ENCODE measurements at regions not wholly inside any gene's neighbourhood (a gene's known extent, or its start where the extent isn't known, plus 50 kb on each side); places are given as distances from the start of the nearest gene placed in this dataset.

DNA sequence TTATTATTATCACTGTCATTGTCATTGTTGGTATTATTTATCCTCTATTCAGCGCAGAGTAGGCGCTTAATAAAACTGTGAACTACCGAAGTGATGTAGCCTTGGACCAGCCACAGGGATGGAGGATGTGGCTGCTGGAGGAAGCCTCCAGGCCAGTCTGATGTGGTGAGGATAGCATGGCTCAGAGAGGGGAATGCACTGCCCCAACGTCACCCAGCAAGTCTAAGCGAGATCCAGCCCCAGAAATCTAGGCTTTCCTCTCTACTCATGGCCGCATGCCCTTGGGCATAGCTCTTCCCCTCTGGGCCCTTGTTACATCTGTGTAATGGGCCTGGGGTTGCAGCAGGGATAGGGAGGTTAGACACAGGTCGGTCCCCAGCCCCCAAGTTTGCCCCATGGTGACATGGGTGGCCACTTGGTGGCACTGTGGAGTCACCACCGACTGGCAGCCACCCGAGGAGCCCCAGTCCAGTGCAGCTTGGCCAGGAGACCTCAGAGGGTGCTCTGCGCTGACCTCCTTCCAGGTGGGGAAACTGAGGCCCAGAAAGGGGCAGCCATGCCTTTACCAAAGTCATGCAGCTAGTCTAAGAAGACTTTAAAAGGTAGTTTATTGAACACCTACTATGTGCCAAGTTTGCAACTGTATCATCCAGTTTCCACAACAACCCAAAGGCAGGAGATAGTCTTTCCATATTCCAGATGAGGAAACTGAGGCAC is 395.7 kb downstream of the MN1 start:
- DNase-seq = peak; percentile 36

DNA sequence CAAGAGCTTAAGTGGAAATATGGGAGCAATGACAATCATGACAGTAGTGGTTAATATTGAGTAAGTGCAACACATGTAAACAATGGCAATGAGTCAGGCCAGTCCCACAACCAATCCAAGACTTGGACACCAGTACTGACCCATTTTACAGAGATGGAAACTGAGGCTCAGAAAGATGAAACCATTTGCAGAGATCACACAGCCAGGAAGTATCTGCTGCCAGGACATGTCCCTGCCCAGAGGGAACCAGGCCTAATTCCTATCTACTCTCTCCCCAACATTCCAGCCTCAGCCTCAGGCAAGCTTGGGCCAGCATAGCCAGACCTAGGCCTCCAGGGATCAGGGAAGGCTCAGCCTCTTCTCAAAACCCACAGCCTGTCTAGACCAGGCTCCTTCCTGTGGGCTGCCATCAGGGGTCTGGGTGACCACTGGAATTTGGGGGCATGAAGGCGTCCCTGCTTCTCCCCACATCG is 395.1 kb downstream of the MN1 start:
- no peak for DNase-seq

DNA sequence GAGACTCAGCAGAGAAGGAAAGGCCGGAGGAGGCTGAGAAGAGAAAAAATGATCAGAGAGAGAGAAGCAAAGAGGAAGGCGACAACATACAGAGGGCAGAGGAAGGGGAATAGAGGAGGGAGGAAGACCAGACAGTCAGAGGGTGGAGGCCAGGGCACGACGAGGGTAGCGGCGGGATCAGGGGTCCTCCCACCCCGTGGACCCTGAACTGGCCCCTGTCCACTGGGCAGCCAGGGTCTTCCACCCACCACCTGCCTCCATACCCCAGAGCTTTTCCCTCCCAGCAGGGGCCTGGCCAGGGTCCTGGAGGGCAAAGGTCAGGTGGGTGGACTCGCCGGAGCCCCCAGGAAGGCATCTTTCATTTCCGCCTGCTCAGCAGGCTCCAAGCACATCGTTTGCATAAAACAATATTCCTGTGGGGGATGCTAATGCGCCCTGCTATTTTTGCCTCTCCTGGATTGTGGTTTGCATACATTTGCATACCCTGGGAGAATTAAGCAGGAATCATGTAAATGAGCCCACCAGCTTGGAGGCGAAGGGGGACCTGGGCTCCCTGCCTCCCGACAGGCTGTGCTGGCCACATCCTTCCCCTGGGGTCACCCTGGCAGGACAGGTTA is 394.1 kb downstream of the MN1 start:
- DNase-seq = no peak

DNA sequence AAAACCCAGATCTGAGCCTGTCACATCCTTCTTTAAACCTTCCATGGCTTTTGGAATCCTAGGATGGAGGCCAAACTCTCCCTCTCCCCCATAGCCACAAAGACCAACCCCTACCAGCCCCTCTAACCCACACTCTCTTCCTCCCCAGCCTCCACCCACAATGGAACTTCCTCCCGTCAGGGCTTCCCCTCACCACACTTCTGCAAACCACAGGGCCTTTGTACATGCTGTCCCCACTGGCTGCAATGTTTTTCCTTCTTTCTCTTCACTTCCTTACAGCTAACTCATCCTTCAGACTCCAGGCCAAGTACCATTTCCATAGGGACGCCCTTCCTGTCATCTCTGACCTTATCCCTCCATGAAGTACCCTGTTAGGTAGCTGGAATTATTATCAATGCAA is 393.5 kb downstream of the MN1 start:
- DNase-seq = no peak

DNA sequence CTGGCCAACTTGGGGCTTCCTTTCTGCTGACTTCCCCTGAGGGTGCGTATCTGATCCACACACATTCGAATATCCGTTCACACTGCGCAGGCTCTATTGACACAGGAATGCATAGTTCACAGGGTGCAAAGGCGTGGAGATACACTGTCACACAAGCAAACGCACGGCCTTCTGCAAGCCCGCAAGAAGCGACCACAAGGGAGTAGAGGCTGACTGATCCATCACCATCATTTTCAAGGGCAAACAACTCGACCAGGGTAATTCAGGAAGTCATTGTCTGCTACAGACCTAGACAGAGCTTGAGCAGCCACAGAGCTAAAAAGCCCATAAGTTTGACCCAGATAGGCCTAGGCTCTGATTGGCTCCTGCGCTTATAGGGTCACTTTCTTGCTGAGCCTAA is 392.3 kb downstream of the MN1 start:
- peak; percentile 4 for DNase-seq

GRCh38 chr22:27412866-27413445 is 388.6 kb downstream of the MN1 start:
- DNase-seq = no peak

- no peak for DNase-seq
Observed at GRCh38 chr22:27413702-27414101, 387.9 kb downstream of the MN1 start.

- peak; percentile 53 for DNase-seq
Observed at GRCh38 chr22:27416511-27417420, 384.8 kb downstream of the MN1 start.

- DNase-seq = no peak
Observed at GRCh38 chr22:27417421-27417814, 384.1 kb downstream of the MN1 start.

DNA sequence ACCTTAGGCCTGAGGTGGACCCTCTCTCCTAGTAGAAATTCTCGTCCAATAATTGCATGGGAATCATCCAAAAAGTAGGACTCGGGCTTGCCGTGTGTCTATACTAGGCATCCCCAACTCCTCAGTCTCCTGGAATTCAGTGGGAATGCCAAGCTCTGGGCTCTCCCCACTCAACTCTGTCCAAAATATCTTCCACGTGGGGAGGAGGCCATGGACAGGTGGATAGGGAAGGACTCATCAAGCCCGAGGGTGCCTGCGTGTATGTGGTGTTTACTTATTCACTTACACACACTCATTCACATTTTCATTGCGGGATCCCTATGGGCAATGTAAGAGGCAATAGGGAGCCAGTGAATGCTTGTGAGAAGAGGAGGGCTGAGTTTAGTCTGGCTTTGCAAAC is 383.3 kb downstream of the MN1 start:
- no peak for DNase-seq

DNA sequence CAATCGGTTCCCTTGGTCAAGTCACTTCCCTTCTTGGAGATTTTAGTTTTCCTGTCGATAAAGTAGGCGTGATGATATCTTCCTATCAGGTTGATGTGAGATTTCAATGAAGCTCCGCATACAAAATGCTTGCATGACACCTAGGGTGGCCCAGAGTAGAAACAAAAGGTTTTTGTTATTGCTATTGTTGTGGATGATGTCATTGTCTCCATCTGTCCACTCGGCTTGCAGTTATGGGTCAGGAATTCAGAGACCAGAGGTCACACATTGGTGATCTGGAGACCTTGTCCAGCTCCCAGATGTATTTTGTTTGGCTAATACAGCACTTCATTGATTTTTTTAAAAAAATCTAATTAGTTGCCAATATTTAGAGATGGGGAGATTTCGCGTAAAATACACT is 382.1 kb downstream of the MN1 start:
- no peak for DNase-seq

DNA sequence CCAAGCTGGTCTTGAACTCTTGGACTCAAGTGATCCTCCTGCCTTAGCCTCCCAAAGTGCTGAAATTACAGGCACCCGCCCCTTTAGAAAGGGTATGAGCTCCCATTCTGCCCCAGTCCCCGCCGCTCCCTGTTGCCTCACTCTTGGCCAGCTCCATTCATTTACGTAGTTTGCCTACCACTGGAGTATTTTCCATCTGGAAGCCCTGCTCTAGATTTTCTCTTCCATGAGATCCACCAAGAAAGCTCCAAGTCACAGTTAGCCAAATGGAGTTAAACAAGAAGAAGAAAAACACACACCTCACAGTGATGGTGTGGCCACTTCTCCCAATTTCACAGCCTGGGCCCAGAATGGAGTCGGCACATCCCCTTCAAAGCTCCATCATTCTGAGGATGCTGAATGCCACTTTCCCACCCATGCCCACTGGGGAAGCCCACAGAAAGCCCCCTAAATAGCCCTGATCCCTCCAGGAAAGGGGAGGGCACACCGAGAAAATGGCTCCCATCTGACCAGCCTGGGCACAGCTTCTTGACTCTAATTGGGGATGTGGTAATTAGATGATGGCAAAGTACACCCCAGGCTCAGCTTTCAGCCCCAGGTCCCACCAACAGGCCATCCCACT is 381.2 kb downstream of the MN1 start:
- DNase-seq = no peak

- DNase-seq = no peak
Observed at GRCh38 chr22:27420817-27421361, 380.7 kb downstream of the MN1 start.

- DNase-seq = no peak
Observed at GRCh38 chr22:27422442-27422841, 379.1 kb downstream of the MN1 start.

- no peak for DNase-seq
Observed at GRCh38 chr22:27424319-27424718, 377.2 kb downstream of the MN1 start.

- no peak for DNase-seq
Observed at GRCh38 chr22:27429476-27429875, 372.1 kb downstream of the MN1 start.

DNA sequence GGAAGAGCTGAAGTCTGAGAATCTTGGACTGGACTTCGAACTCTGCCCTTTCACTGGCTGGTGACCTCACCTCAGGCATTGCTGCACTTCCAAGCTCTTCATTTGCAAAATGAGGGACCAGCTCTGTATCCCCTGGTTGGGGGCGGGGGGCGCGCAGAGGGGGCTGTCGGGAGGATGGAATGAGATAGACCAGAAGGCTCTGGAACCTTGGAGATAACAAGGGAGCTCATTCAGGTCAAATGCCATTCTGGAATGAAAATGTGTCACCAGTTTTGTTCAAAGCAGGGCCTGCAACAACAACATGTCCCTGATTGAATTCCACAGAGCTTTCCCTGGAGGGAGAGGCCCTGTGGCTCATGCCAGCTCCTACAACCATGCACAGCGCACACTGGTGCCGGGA is 370.5 kb downstream of the MN1 start:
- no peak for DNase-seq

- no peak for DNase-seq
Observed at GRCh38 chr22:27431896-27432295, 369.7 kb downstream of the MN1 start.

DNA sequence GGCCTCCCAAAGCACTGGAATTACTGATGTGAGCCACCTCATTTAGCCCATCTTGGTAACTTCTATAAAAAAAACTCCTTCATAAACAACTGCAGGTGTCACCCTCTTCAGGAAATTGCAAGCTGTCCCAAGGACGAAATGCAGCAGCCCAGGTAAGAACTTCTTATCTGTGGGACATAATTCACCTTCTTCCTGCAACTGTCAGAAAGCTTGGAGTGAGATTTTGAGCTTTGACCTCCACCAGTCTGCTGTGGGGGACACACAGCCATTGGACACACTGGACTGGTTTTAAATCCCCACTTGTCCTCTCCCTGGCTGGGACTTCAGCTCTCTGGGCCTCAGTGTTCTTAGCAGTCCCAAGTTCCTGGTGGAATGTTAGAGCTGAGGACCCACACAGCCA is 368.5 kb downstream of the MN1 start:
- no peak for DNase-seq

DNA sequence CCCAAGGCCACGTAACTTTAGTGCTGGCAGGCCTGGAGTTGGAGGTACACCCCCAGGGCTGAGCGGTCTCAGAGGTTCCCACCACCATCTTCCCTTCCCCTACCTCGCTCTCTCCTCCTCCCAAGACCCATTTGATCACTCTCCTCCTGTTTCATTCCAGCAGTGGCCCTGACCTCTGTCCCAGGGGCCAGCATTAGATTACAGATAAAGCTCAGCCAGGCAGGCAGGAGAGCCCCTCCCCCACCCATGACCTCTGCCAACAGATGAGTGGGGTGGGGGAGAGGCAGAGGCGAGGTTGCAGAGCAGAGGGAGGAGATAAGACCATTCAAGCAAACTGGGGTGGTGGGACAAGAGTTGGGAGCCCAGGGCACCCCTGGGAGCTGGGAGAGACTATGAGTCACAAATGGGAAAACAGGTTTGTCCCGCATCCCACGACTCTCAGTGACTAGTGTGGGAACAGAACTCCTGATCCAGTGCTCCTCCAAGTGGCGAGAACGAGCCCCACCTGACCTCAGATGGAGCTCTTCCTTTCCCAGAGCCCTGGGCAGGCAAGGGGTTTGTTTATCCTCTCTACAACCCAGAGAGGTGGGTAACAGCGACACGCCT is 367.9 kb downstream of the MN1 start:
- no peak for DNase-seq

- DNase-seq = no peak
Observed at GRCh38 chr22:27434898-27435297, 366.7 kb downstream of the MN1 start.
